ENCODE measurements at regions not wholly inside any gene's neighbourhood (a gene's known extent, or its start where the extent isn't known, plus 50 kb on each side); places are given as distances from the start of the nearest gene placed in this dataset.
"Not testable (repeated sequence)": the region's sequence is repeated elsewhere in the genome, so short reads cannot be mapped to it uniquely, and the experiment has no call there.

GRCh38 chr6:12546410-12547002, 170.1 kb upstream of the PHACTR1 start:
- ATAC-seq (no peak), DNase-seq (no peak)
- Mint-ChIP-seq H3K4me3 (no peak overlapping the region), H3K9me3 (peaks cover 4 to 6% of the 10 kb centered on the region in 2 donors), H3K27ac (no peak overlapping the region), H3K27me3 (peaks cover 11% of the 10 kb centered on the region), H3K4me1 (no peaks in the 10 kb centered on the region)

- DNase-seq (no peak), ATAC-seq (no peak)
- Mint-ChIP-seq H3K9me3 (no peaks in the 10 kb centered on the region), H3K4me3 (no peak overlapping the region), H3K4me1 (no peaks in the 10 kb centered on the region), H3K27ac (no peak overlapping the region), H3K27me3 (peaks cover 6% of the 10 kb centered on the region)
These were observed 168.0 kb upstream of the PHACTR1 start for GRCh38 chr6:12548526-12548925.

GRCh38 chr6:12549445-12549844, 167.1 kb upstream of the PHACTR1 start:
- H3K27ac Mint-ChIP-seq, H3K4me3 Mint-ChIP-seq, ATAC-seq, H3K9me3 Mint-ChIP-seq, DNase-seq, H3K4me1 Mint-ChIP-seq, H3K27me3 Mint-ChIP-seq: not testable (repeated sequence)

- peaks cover 3 to 12% of the 10 kb centered on the region in 2 donors for H3K9me3 Mint-ChIP-seq
- H3K4me1 Mint-ChIP-seq, H3K27me3 Mint-ChIP-seq, H3K27ac Mint-ChIP-seq, H3K4me3 Mint-ChIP-seq, ATAC-seq, DNase-seq: not testable (repeated sequence)
These were observed 161.7 kb upstream of the PHACTR1 start for GRCh38 chr6:12554820-12555219.

- ATAC-seq, result no peak
- no peak overlapping the region for H3K4me3 Mint-ChIP-seq
- peaks cover 8% of the 10 kb centered on the region for H3K27me3 Mint-ChIP-seq
- DNase-seq, result no peak
- H3K9me3 Mint-ChIP-seq, result peaks cover 5 to 17% of the 10 kb centered on the region in 2 donors
- H3K4me1 Mint-ChIP-seq, result no peaks in the 10 kb centered on the region
- H3K27ac Mint-ChIP-seq, result no peak overlapping the region
These were observed 161.3 kb upstream of the PHACTR1 start for GRCh38 chr6:12555267-12555666.

GRCh38 chr6:12555781-12556180, 160.8 kb upstream of the PHACTR1 start:
- ATAC-seq, result no peak

GRCh38 chr6:12557765-12558164, 158.8 kb upstream of the PHACTR1 start:
- no peak for DNase-seq
- Mint-ChIP-seq H3K4me3 (no peak overlapping the region), H3K9me3 (peaks cover 21 to 26% of the 10 kb centered on the region in 2 donors), H3K27ac (no peak overlapping the region), H3K27me3 (peaks cover 8% of the 10 kb centered on the region), H3K4me1 (no peaks in the 10 kb centered on the region)
- no peak for ATAC-seq

More at GRCh38 chr6:12555781-12556180, 160.8 kb upstream of the PHACTR1 start:
- no peaks in the 10 kb centered on the region for H3K4me1 Mint-ChIP-seq
- peaks cover 8% of the 10 kb centered on the region for H3K27me3 Mint-ChIP-seq
- no peak overlapping the region for H3K4me3 Mint-ChIP-seq
- peaks cover 10 to 22% of the 10 kb centered on the region in 2 donors for H3K9me3 Mint-ChIP-seq
- DNase-seq, result no peak
- H3K27ac Mint-ChIP-seq, result no peak overlapping the region

GRCh38 chr6:12560315-12560714, 156.3 kb upstream of the PHACTR1 start:
- Mint-ChIP-seq H3K27ac (no peak overlapping the region), H3K4me1 (no peaks in the 10 kb centered on the region), H3K27me3 (peaks cover 18% of the 10 kb centered on the region), H3K4me3 (no peak overlapping the region), H3K9me3 (peaks cover 26 to 32% of the 10 kb centered on the region in 2 donors)
- no peak for DNase-seq
- no peak for ATAC-seq

GRCh38 chr6:12566618-12567123, 149.9 kb upstream of the PHACTR1 start:
- DNase-seq (no peak), ATAC-seq (no peak)
- H3K27ac Mint-ChIP-seq, result no peak overlapping the region
- H3K4me1 Mint-ChIP-seq, result no peaks in the 10 kb centered on the region
- peaks cover 0 to 13% of the 10 kb centered on the region in 2 donors for H3K9me3 Mint-ChIP-seq
- no peak overlapping the region for H3K4me3 Mint-ChIP-seq
- H3K27me3 Mint-ChIP-seq, result peaks cover 15% of the 10 kb centered on the region

- ATAC-seq (no peak), DNase-seq (no peak)
- H3K27ac Mint-ChIP-seq, result no peak overlapping the region
- H3K9me3 Mint-ChIP-seq, result peaks cover 0 to 12% of the 10 kb centered on the region in 2 donors
- peaks cover 15% of the 10 kb centered on the region for H3K27me3 Mint-ChIP-seq
- H3K4me3 Mint-ChIP-seq, result no peak overlapping the region
- H3K4me1 Mint-ChIP-seq, result no peaks in the 10 kb centered on the region
These were observed 148.9 kb upstream of the PHACTR1 start for GRCh38 chr6:12567682-12568081.

GRCh38 chr6:12569646-12570045, 146.9 kb upstream of the PHACTR1 start:
- Mint-ChIP-seq H3K4me1 (no peaks in the 10 kb centered on the region), H3K27ac (no peak overlapping the region), H3K4me3 (no peak overlapping the region), H3K9me3 (peaks cover 0 to 6% of the 10 kb centered on the region in 2 donors), H3K27me3 (peaks cover 11% of the 10 kb centered on the region)
- DNase-seq, result no peak
- ATAC-seq, result no peak

- Mint-ChIP-seq H3K27me3 (peaks cover 3% of the 10 kb centered on the region), H3K4me3 (no peak overlapping the region), H3K4me1 (no peaks in the 10 kb centered on the region), H3K9me3 (no peaks in the 10 kb centered on the region), H3K27ac (no peak overlapping the region)
- DNase-seq (no peak), ATAC-seq (no peak)
These were observed 146.0 kb upstream of the PHACTR1 start for GRCh38 chr6:12570461-12571030.

GRCh38 chr6:12572896-12573827, 143.4 kb upstream of the PHACTR1 start:
- Mint-ChIP-seq H3K4me1 (no peaks in the 10 kb centered on the region), H3K4me3 (no peak overlapping the region), H3K27ac (no peak overlapping the region), H3K9me3 (no peaks in the 10 kb centered on the region), H3K27me3 (no peaks in the 10 kb centered on the region)
- no peak for DNase-seq
- no peak for ATAC-seq

- H3K27me3 Mint-ChIP-seq, result no peaks in the 10 kb centered on the region
- H3K4me1 Mint-ChIP-seq, result no peaks in the 10 kb centered on the region
- DNase-seq, result no peak
- no peaks in the 10 kb centered on the region for H3K9me3 Mint-ChIP-seq
- no peak for ATAC-seq
- H3K27ac Mint-ChIP-seq, result no peak overlapping the region
- H3K4me3 Mint-ChIP-seq, result no peak overlapping the region
These were observed 140.6 kb upstream of the PHACTR1 start for GRCh38 chr6:12575961-12576360.

- Mint-ChIP-seq H3K4me3 (no peak overlapping the region), H3K27me3 (no peaks in the 10 kb centered on the region), H3K4me1 (no peaks in the 10 kb centered on the region), H3K9me3 (no peaks in the 10 kb centered on the region), H3K27ac (no peak overlapping the region)
- DNase-seq (no peak), ATAC-seq (no peak)
These were observed 140.2 kb upstream of the PHACTR1 start for GRCh38 chr6:12576389-12576788.

Measured in stimulated activated naive CD8-positive, alpha-beta T cell treated with anti-CD3 and anti-CD28 coated beads, Interleukin-15, amount 100 ng/mL, for 72 hours (primary cell).